COR-L47 (cell line): ENCODE measurements at regions not wholly inside any gene's neighbourhood (a gene's known extent, or its start where the extent isn't known, plus 50 kb on each side); places are given as distances from the start of the nearest gene placed in this dataset.

Experiments
- DNase-seq: peaks from one replicate; lab custom pipeline; 2025; lab: John Stamatoyannopoulos, UW

- no peak for DNase-seq
Observed at GRCh38 chr16:86405319-86405718, 105.0 kb upstream of the FOXF1 start.

DNA sequence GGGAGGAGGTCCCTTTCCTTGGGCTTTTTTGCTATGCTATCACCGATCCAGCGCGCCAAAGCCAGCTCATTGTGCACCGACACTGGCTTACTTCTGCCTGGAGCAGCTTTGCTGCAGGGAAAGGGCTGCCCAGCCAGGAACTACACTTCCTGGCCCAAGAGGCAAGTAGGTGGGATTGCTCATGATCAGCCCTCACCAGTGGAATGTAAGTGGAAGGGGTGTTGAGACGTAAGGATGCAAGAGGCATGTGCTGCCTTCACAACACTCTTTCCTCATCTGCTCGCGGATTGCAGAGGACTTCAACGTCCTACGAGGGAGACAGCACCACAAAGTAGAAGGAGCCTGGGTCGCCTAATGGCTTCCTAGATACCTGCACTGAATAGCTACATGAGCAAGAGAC, 104.3 kb upstream of the FOXF1 start:
- DNase-seq: no peak

DNA sequence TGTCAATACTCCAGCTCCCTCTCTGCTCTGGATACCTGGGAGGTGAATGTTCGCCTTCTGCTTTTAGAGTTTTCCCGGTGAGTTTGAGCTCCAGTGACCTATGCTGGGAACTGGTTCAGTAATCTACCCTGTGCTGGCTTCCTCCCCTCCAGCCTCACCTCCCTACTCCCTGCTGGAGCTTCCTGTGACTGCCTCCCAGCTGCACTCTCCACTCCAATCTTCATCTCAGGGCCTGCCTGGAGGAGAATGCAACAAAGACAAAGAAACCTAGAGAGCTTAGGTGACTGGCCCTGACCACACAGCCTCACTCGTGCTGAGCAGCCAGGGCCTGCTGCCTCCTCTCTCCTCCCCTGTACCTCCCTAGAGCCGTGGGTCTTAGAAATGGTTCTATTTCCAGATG, 101.6 kb upstream of the FOXF1 start:
- DNase-seq: no peak

DNA sequence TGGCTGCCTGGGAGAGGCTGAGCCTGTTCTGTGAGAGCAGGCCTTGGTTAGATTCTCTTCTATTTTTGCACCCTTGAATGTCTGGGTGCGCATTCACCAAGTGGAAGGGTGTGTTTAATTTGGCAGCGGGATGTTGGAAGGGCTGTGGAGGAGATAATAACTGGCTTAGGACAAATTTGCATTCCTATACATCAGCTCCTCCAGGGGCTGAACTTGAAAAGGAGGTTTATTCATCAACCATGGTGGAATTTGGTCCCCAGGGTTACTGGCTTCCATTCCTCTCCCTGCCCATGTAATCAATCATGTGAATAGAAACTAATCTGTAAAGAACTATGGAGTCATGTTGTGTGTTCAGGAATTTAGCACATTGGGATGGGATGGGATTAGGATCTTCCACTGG, 100.2 kb upstream of the FOXF1 start:
- no peak for DNase-seq

DNA sequence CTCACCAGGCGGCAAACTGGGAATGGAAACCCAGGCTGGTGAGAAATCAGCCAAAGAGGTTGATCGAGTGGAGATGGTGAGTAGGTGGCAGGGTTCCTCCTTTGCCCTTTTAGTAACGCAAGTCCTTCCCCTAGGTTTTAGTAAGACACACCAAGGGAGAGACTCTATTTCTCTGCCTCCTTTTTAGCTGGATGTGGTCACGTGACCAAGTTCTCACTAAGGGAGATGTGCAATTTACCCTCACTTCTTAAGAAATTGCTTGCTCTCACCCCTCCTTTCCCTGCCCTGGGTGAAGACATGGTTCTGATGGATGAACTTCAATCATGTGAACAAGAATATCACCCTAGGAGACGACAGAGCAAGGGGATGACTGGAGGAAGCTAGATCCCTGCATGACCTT, 99.8 kb upstream of the FOXF1 start:
- DNase-seq: no peak

GRCh38 chr16:86411897-86412296, 98.4 kb upstream of the FOXF1 start:
- no peak for DNase-seq

- DNase-seq: no peak
Observed at GRCh38 chr16:86414991-86415740, 95.2 kb upstream of the FOXF1 start.

GRCh38 chr16:86418981-86419380, 91.3 kb upstream of the FOXF1 start:
- no peak for DNase-seq

- DNase-seq: no peak
Observed at GRCh38 chr16:86419518-86419917, 90.8 kb upstream of the FOXF1 start.

DNA sequence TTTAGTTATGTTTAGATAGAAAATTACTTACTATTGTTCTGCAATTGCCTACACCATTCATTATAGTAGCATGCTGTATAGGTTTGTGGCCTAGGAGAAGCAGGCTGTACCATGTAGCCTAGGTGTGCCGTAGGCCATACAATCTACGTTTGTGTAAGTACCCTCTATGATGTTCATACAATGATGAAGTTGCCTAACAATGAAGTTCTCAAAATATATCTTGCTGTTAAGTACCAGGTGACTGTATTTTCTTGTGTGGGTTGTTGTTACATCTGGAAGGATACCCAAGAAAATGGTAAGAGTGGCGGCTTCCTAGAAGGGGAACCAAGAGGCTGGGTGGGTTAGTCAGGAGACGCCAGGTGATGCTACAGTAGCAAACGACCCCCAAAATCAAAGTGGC, 88.3 kb upstream of the FOXF1 start:
- DNase-seq: no peak

DNA sequence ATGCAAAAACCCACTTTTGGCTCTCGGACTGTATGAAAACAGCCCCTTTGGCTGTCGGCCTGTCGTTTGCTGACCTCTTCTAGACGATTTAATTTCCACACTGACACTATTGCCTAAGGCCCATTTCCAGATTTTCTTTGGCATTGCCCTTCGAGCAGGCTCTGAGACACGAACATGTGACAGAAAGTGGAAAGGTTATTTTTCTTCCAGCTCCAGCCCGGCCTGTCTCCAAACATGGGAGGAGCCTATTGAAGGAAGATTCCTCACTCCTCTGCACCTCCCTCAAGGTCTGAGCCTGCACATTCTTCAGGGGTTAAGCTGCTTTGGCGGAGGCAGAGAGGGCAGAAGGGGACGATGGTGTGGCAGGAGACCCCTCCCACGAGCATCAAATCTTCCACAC, 85.9 kb upstream of the FOXF1 start:
- DNase-seq: no peak

DNA sequence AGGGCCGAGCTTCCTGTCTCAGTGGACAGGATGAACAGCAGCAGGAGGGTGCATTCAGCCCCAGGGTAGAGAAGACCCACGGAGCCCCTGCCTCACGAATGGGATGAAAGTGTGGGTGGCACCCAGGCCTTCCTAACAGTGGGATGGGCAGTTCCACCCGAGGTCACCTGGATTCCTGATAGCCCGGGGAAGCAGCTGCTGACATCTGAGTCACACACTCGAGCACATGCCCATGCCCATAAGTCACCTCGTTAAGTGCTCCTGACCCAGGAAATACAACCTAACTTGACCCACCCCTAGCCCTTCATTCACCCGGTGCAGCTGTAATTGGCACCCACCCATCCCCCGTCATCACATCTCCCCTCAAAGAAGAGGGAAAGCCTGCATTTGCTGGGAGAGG, 85.3 kb upstream of the FOXF1 start:
- DNase-seq: no peak

DNA sequence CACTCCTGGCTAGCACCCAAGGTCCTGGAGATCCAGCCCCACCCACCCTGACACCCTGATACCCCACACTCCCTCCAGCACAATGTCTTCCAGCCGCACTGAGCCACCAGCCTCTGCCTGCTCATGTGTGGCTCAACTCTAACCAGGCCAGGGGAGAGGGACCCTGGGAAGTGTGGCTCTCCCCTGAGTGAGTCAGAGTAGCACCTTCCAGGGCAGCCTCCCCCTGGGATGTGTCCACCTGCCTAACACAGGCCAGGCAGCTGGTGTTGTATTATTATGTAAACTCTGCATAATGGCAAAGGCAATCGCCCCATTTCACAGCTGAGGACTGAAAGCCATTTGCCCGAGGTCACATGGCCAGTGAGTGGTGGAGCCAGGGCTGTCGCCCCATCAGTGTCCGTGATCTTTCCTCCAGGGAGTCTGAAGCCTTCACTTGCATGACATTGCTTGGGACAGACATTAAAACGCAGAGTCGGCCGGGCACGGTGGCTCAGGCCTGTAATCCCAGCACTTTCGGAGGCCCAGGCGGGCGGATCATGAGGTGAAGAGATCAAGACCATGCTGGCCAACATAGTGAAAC, 84.2 kb upstream of the FOXF1 start:
- DNase-seq: no peak

GRCh38 chr16:86427433-86427851, 82.9 kb upstream of the FOXF1 start:
- DNase-seq: no peak

GRCh38 chr16:86428729-86429517, 81.4 kb upstream of the FOXF1 start:
- no peak for DNase-seq

DNA sequence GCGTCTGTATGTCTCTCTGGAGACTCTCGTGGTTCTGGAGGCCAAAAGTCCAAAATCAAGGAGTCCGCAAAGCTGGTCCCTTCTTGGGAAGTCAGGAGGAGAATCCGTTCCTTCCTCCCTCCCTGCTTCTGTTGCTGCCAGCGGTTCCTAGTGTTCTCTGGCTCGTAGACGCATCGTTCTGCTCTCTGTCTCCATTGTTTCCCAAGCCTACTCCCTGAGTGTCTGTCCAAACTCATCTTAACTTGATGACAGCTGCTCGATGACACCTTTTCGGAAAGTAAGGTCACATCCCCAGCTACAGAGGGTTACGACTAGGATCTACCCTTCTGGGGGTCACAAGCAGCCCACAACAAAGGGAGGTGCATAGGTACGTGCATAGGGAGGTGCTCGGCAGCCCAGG, 80.7 kb upstream of the FOXF1 start:
- DNase-seq: no peak

- DNase-seq: no peak
Observed at GRCh38 chr16:86430814-86431213, 79.5 kb upstream of the FOXF1 start.

DNA sequence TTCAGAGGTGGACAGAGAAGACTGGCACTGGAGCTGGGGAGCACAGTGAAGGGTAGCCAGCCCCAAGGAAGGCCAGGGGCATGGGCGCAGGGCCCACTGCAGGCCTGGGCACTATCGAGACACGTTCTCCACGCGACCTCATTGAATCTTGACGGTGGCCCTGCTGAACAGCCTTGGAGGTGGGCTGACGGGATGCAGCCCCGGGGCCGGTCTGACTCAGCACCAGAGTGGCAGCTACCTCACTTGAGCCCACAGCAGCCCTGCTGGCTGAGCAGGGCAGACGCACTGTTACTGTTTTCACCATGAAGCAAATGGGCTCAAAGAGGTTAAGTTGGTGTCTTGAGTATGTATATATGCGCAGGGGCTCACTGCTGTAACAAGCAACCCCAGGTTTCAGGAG, 78.8 kb upstream of the FOXF1 start:
- no peak for DNase-seq

GRCh38 chr16:86432048-86432447, 78.3 kb upstream of the FOXF1 start:
- DNase-seq: no peak

DNA sequence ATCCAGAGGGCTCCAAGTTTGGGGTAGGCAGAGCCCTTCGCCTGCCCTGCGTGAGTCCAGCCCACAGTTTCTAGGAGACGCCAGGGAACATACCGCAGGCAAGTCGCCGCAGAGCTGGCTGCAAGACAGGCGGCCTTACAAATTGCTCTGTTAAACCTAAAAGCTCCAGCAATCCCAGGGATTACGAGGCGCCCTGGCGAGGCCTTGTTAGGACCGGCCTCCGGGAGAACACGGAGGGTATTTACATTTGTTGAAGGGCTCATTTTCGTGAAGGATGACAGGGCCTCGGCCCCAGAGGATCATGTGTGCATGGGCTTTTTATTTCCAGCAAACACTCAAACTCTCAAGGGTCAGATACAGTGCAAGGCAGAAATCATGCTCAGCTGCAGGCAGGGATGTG, 77.6 kb upstream of the FOXF1 start:
- DNase-seq: no peak

GRCh38 chr16:86436466-86437185, 73.7 kb upstream of the FOXF1 start:
- no peak for DNase-seq

- DNase-seq: no peak
Observed at GRCh38 chr16:86437348-86437747, 73.0 kb upstream of the FOXF1 start.

DNA sequence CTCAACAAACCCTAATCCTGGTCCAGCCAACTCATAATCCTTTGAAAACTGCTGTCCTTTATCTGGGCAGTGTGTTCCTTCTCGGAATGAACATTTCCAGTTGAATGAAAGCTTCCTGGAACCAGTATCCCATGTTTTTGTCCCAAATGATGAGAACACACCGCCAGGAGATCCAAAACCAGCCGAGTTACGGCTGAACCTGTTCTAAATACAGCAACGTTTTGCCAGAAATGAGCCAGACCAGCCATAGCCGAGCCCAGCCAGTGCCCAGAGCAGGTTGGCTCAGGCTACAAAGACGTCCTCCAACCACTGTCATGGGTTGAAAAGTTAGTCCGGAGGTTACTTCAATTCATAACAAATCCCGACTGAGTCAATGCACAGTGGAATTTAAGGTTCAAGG, 67.6 kb upstream of the FOXF1 start:
- DNase-seq: no peak
